HG03060 (cell line): ENCODE measurements at regions not wholly inside any gene's neighbourhood (a gene's known extent, or its start where the extent isn't known, plus 50 kb on each side); places are given as distances from the start of the nearest gene placed in this dataset.
"Not testable (repeated sequence)": the region's sequence is repeated elsewhere in the genome, so short reads cannot be mapped to it uniquely, and the experiment has no call there.

Experiments used
- ATAC-seq: cut with Tn5 transposase; IDR thresholded peaks from one replicate; pipeline ENCODE4 v1.9.1; 2021; ENCODE audit warnings: low read depth, moderate number of reproducible peaks; ENCODE audit not compliant: unreplicated experiment

GRCh38 chr3:110367289-110367688 is 704.3 kb upstream of the NECTIN3 start:
- not testable (repeated sequence) for ATAC-seq

GRCh38 chr3:110375751-110376518 is 695.7 kb upstream of the NECTIN3 start:
- no peak for ATAC-seq

GRCh38 chr3:110378481-110378880 is 693.1 kb upstream of the NECTIN3 start:
- no peak for ATAC-seq

- ATAC-seq: no peak
Measured at GRCh38 chr3:110381992-110382391, 689.6 kb upstream of the NECTIN3 start.

- no peak for ATAC-seq
Measured at GRCh38 chr3:110383356-110383755, 688.3 kb upstream of the NECTIN3 start.

- no peak for ATAC-seq
Measured at GRCh38 chr3:110384601-110385000, 687.0 kb upstream of the NECTIN3 start.

GRCh38 chr3:110389005-110389404 is 682.6 kb upstream of the NECTIN3 start:
- no peak for ATAC-seq

- no peak for ATAC-seq
Measured at GRCh38 chr3:110390372-110390771, 681.2 kb upstream of the NECTIN3 start.

- ATAC-seq: no peak
Measured at GRCh38 chr3:110391042-110391441, 680.6 kb upstream of the NECTIN3 start.

- no peak for ATAC-seq
Measured at GRCh38 chr3:110391640-110392395, 679.8 kb upstream of the NECTIN3 start.

GRCh38 chr3:110393941-110394340 is 677.7 kb upstream of the NECTIN3 start:
- ATAC-seq: no peak

GRCh38 chr3:110397115-110397514 is 674.5 kb upstream of the NECTIN3 start:
- ATAC-seq: no peak

- ATAC-seq: no peak
Measured at GRCh38 chr3:110400315-110400714, 671.3 kb upstream of the NECTIN3 start.

- ATAC-seq: no peak
Measured at GRCh38 chr3:110405830-110406585, 665.6 kb upstream of the NECTIN3 start.

GRCh38 chr3:110413266-110413665 is 658.4 kb upstream of the NECTIN3 start:
- no peak for ATAC-seq

- no peak for ATAC-seq
Measured at GRCh38 chr3:110413807-110414748, 657.5 kb upstream of the NECTIN3 start.

- ATAC-seq: no peak
Measured at GRCh38 chr3:110414855-110415254, 656.8 kb upstream of the NECTIN3 start.

- no peak for ATAC-seq
Measured at GRCh38 chr3:110419096-110419495, 652.5 kb upstream of the NECTIN3 start.

- ATAC-seq: no peak
Measured at GRCh38 chr3:110419601-110420000, 652.0 kb upstream of the NECTIN3 start.

GRCh38 chr3:110420158-110420641 is 651.4 kb upstream of the NECTIN3 start:
- ATAC-seq: no peak
